ENCODE measurements at regions not wholly inside any gene's neighbourhood (a gene's known extent, or its start where the extent isn't known, plus 50 kb on each side); places are given as distances from the start of the nearest gene placed in this dataset.

DNA sequence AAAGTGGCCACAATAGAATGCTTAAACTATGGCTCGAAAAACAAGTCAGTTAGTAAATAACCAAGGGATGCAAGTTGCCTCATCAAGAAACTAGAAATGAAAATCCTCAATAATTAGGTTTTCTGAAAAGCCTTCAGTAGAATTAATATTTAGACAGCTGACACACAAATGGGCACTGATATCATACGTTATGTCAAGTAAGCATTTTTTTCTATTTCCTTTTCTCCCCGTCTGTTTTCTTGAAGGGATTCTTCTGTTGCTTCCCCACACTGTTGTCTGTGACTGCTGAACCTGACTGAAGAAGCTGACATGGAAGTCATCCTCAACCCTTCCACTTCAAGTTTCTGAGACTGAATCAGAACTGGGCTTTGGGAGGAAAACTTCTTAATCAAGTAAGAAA is 151.8 kb upstream of the CADM2 start:
- in situ Hi-C loops (cut with HindIII; ENCODE audit: low pct_ligation_motif_present, low sequenced_read_pairs), result no loop called here
- no peak for DNase-seq
- H3K27ac ChIP-seq, result no peak overlapping the region
- no peak for TF ChIP-seq CTCF (IDR thresholded peaks at IDR 0.05; ENCODE audit: low read depth, low read length, missing control alignments)
- H3K27me3 ChIP-seq (replicated peaks), result no peaks in the 10 kb centered on the region
- no peaks in the 10 kb centered on the region for H3K36me3 ChIP-seq (replicated peaks)
- H3K4me3 ChIP-seq (ENCODE audit: low read depth, low read length), result no peak overlapping the region

DNA sequence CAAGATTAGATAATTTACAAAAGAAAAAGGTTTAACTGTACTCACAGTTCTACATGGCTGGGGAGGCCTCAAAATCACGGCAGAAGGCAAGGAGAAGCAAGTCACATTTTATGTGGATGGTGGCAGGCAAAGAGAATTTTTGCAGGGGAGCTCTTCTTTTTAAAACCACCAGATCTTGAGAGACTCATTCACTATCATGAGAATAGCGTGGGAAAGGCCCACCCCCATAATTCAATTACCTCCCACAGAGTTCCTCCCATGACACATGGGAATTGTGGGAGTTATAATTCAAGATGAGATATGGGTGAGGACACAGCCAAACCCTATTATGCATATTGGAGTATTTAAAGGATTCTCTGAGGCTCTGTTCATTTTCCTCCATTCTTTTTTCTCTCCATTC is 138.7 kb upstream of the CADM2 start:
- no peaks in the 10 kb centered on the region for H3K36me3 ChIP-seq (replicated peaks)
- no peak overlapping the region for H3K27ac ChIP-seq
- in situ Hi-C loops (cut with HindIII; ENCODE audit: low pct_ligation_motif_present, low sequenced_read_pairs), result no loop called here
- no peak for TF ChIP-seq CTCF (IDR thresholded peaks at IDR 0.05; ENCODE audit: low read depth, low read length, missing control alignments)
- no peak overlapping the region for H3K4me3 ChIP-seq (ENCODE audit: low read depth, low read length)
- DNase-seq, result no peak
- H3K27me3 ChIP-seq (replicated peaks), result no peaks in the 10 kb centered on the region

GRCh38 chr3:84820906-84821305 is 137.9 kb upstream of the CADM2 start:
- H3K27ac ChIP-seq, result no peak overlapping the region
- in situ Hi-C loops (cut with HindIII; ENCODE audit: low pct_ligation_motif_present, low sequenced_read_pairs), result no loop called here
- H3K36me3 ChIP-seq (replicated peaks), result no peaks in the 10 kb centered on the region
- TF ChIP-seq CTCF (IDR thresholded peaks at IDR 0.05; ENCODE audit: low read depth, low read length, missing control alignments), result no peak
- no peaks in the 10 kb centered on the region for H3K27me3 ChIP-seq (replicated peaks)
- DNase-seq, result no peak
- H3K4me3 ChIP-seq (ENCODE audit: low read depth, low read length), result no peak overlapping the region

DNA sequence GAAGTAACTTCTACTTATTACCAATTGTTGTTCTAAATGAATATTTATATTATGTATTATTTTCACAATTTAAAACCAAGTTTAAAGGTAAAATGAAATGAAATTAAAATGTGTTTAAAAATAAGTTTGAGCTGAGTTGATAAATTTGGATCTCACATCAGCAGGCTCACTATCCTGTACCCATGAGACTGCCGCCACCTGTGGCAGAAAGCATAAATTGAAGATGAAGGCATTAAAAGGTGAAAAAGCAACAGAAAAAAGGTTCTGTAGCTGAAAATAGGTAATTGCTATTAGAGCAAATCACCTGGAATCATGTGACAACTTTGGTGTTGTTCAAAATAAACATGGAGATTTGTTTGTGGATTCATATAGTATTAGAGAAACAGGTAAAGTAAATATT is 133.0 kb upstream of the CADM2 start:
- no peak overlapping the region for H3K4me3 ChIP-seq (ENCODE audit: low read depth, low read length)
- no peak for DNase-seq
- H3K36me3 ChIP-seq (replicated peaks), result no peaks in the 10 kb centered on the region
- no peak for TF ChIP-seq CTCF (IDR thresholded peaks at IDR 0.05; ENCODE audit: low read depth, low read length, missing control alignments)
- H3K27ac ChIP-seq, result no peak overlapping the region
- in situ Hi-C loops (cut with HindIII; ENCODE audit: low pct_ligation_motif_present, low sequenced_read_pairs), result no loop called here
- H3K27me3 ChIP-seq (replicated peaks), result no peaks in the 10 kb centered on the region

GRCh38 chr3:84830476-84830875 is 128.3 kb upstream of the CADM2 start:
- Histone ChIP-seq H3K27ac (no peak overlapping the region), H3K4me3 (ENCODE audit: low read depth, low read length) (no peak overlapping the region), H3K27me3 (replicated peaks) (no peaks in the 10 kb centered on the region), H3K36me3 (replicated peaks) (no peaks in the 10 kb centered on the region)
- DNase-seq, result no peak
- in situ Hi-C loops (cut with HindIII; ENCODE audit: low pct_ligation_motif_present, low sequenced_read_pairs), result no loop called here
- no peak for TF ChIP-seq CTCF (IDR thresholded peaks at IDR 0.05; ENCODE audit: low read depth, low read length, missing control alignments)

DNA sequence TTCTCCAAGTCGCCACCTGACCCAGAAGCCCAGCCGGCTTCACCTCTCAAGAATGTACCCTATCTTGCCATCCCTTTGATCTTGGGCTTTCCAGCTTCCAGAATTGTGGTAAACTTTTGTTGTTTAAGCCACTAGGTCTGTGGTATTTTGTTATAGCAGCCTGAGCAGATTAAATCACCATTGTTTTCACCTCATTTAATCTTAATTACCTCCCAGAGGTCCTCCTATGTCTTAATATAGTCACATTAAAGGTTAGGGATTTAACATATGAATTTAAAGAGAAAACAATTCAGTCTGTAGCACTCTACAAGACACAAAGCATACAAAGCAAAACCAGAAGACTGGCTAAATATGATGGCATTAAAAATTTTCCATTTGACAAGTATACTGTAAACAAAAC is 123.4 kb upstream of the CADM2 start:
- no peaks in the 10 kb centered on the region for H3K27me3 ChIP-seq (replicated peaks)
- no peak overlapping the region for H3K27ac ChIP-seq
- no peak for DNase-seq
- H3K36me3 ChIP-seq (replicated peaks), result no peaks in the 10 kb centered on the region
- no peak overlapping the region for H3K4me3 ChIP-seq (ENCODE audit: low read depth, low read length)
- in situ Hi-C loops (cut with HindIII; ENCODE audit: low pct_ligation_motif_present, low sequenced_read_pairs), result no loop called here
- TF ChIP-seq CTCF (IDR thresholded peaks at IDR 0.05; ENCODE audit: low read depth, low read length, missing control alignments), result no peak

Data from brain microvascular endothelial cell (primary cell).